PC-3 (cell line): ENCODE measurements at regions not wholly inside any gene's neighbourhood (a gene's known extent, or its start where the extent isn't known, plus 50 kb on each side); places are given as distances from the start of the nearest gene placed in this dataset.
A peak's percentile ranks its signal among the peaks of the same experiment; 100 is the strongest.

Experiments
- ATAC-seq: fragments of 200-7000 bp; cut with Tn5 transposase; 2 replicates; pipeline ENCODE4 v1.9.1; 2020; ENCODE audit warnings: mild to moderate bottlenecking, moderate library complexity
- BruUV-seq: library from RNA; stranded (reverse); fragments of 400-500 nt; replicated peaks from 2 replicates; lab custom pipeline; 2021; lab: Mats Ljungman, UMichigan
- CTCF ChIA-PET: fragments of 300-600 bp; sonication (Branson Sonifier 250); formaldehyde crosslinking; loops from one replicate; lab custom pipeline; 2022; ENCODE audit warnings: antibody characterized with exemption; lab: Charles Lee
- POLR2A ChIA-PET: fragments of 300-600 bp; sonication (Branson Sonifier 250); formaldehyde crosslinking; loops from one replicate; lab custom pipeline; 2022; ENCODE audit warnings: antibody characterized with exemption; ENCODE audit not compliant: unreplicated experiment; lab: Charles Lee
- DNase-seq: peaks from one replicate; pipeline ENCODE4 v3.0.0-alpha.2; 2015
- H2AFZ ChIP-seq: fragments of 300-600 bp; sonication (generic); 2 replicates; pipeline ENCODE4 v1.6.0; 2016; ENCODE audit warnings: antibody characterized with exemption, low read length
- H3F3A ChIP-seq: fragments of 300-600 bp; sonication (generic); one replicate; pipeline ENCODE4 v1.6.0; 2017; ENCODE audit warnings: antibody characterized with exemption, low read length, control low read depth, mild to moderate bottlenecking; ENCODE audit not compliant: unreplicated experiment
- H3K27ac ChIP-seq: fragments of 300-600 bp; sonication (generic); 2 replicates; pipeline ENCODE4 v1.5.1; 2016; ENCODE audit warnings: mild to moderate bottlenecking, low read length
- H3K27me3 ChIP-seq: fragments of 300-600 bp; sonication (generic); 2 replicates; pipeline ENCODE4 v1.6.1; 2016; ENCODE audit warnings: low read length, mixed read lengths
- H3K36me3 ChIP-seq: fragments of 300-600 bp; sonication (generic); 2 replicates; pipeline ENCODE4 v1.6.1; 2016; ENCODE audit warnings: low read depth, mixed run types, low read length, mixed read lengths
- H3K4me1 ChIP-seq: fragments of 300-600 bp; sonication (generic); 2 replicates; pipeline ENCODE4 v1.5.1; 2016; ENCODE audit warnings: low read length; ENCODE audit not compliant: insufficient read depth
- H3K4me2 ChIP-seq: fragments of 300-600 bp; sonication (generic); 2 replicates; pipeline ENCODE4 v1.6.0; 2016; ENCODE audit warnings: low read length
- H3K4me3 ChIP-seq: fragments of 300-600 bp; sonication (generic); 2 replicates; pipeline ENCODE4 v1.5.1; 2016; ENCODE audit warnings: mild to moderate bottlenecking, low read length, mixed read lengths
- H3K79me2 ChIP-seq: fragments of 300-600 bp; sonication (generic); 2 replicates; pipeline ENCODE4 v1.6.1; 2017; ENCODE audit warnings: low read length, mixed read lengths
- H3K9ac ChIP-seq: fragments of 300-600 bp; sonication (generic); 2 replicates; pipeline ENCODE4 v1.6.0; 2016; ENCODE audit warnings: mild to moderate bottlenecking, low read length
- H3K9me2 ChIP-seq: fragments of 300-600 bp; sonication (generic); replicated peaks from 2 replicates; pipeline ENCODE4 v1.6.1; 2016; ENCODE audit warnings: mixed run types, low read length, mixed read lengths
- H3K9me3 ChIP-seq: fragments of 300-600 bp; sonication (generic); 2 replicates; pipeline ENCODE4 v1.6.1; 2016; ENCODE audit warnings: low read length, mixed read lengths
- H4K20me1 ChIP-seq: fragments of 300-600 bp; sonication (generic); 2 replicates; pipeline ENCODE4 v1.6.1; 2016; ENCODE audit warnings: low read length, mixed read lengths
- EZH2 ChIP-seq: fragments of 300-600 bp; sonication (generic); IDR thresholded peaks from one replicate; pipeline ENCODE4 v1.6.1; 2017; ENCODE audit warnings: antibody characterized with exemption, mild to moderate bottlenecking, low read length; ENCODE audit not compliant: unreplicated experiment
- EZH2phosphoT487 ChIP-seq: fragments of 300-600 bp; sonication (generic); IDR thresholded peaks from 2 replicates; pipeline ENCODE4 v1.6.1; 2018; ENCODE audit warnings: mild to moderate bottlenecking, antibody characterized with exemption, low read length, borderline replicate concordance
- intact Hi-C: fragments of 100-400 bp; cut with micrococcal nuclease; formaldehyde crosslinking; loops from 2 replicates; pipeline ENCODE4 v1.9.0; 2023
- TF ChIP-seq, protein P1 (sequence below): fragments of 300-600 bp; sonication (generic); conservative IDR thresholded peaks from 2 replicates; pipeline ENCODE4 v1.5.1; 2017; ENCODE audit warnings: antibody characterized with exemption, low read depth, mild to moderate bottlenecking, low read length

DNA sequence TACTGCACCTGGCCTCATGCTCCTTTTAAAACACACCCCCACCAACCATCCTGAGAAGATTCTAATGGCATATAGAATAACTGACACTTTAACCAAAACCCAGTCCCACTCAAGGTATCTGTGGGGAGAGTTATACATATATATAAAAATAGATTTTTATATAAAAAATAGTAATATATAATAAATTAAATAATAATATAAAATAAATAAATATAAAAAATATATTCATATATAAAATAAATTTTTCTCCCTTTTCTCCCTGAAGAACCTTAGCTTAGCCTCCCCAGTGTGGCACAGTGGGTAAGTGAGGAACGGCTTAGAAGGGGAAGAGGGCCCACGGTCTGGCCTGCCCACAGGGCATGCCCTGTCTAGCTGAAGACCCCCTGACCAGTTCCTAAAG lies 51.1 kb upstream of the SSBP2 start:
- BruUV-seq = no TSS peak
- Histone ChIP-seq H3K4me3 (no peak overlapping the region), H3K9me3 (no peaks in the 10 kb centered on the region), H3K27me3 (no peaks in the 10 kb centered on the region), H3K27ac (no peak overlapping the region), H2AFZ (no peak overlapping the region), H3K9ac (no peak overlapping the region), H4K20me1 (no peaks in the 10 kb centered on the region), H3F3A (no peaks in the 10 kb centered on the region), H3K4me2 (no peak overlapping the region), H3K9me2 (no peaks in the 10 kb centered on the region), H3K79me2 (no peaks in the 10 kb centered on the region), H3K4me1 (0 out of 2 replicates have a peak, but pooled peaks cover 2% of the 10 kb centered on the region), H3K36me3 (no peaks in the 10 kb centered on the region)
- TF ChIP-seq, protein P1, sequence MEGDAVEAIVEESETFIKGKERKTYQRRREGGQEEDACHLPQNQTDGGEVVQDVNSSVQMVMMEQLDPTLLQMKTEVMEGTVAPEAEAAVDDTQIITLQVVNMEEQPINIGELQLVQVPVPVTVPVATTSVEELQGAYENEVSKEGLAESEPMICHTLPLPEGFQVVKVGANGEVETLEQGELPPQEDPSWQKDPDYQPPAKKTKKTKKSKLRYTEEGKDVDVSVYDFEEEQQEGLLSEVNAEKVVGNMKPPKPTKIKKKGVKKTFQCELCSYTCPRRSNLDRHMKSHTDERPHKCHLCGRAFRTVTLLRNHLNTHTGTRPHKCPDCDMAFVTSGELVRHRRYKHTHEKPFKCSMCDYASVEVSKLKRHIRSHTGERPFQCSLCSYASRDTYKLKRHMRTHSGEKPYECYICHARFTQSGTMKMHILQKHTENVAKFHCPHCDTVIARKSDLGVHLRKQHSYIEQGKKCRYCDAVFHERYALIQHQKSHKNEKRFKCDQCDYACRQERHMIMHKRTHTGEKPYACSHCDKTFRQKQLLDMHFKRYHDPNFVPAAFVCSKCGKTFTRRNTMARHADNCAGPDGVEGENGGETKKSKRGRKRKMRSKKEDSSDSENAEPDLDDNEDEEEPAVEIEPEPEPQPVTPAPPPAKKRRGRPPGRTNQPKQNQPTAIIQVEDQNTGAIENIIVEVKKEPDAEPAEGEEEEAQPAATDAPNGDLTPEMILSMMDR = no peak
- ChIA-PET POLR2A (no interaction called here), CTCF (no interaction called here)
- ATAC-seq = no peak
- no peak for DNase-seq
- intact Hi-C loops = no loop called here

- POLR2A ChIA-PET = no interaction called here
- no peak overlapping the region for H2AFZ ChIP-seq
- intact Hi-C loops = no loop called here
These were observed 49.9 kb upstream of the SSBP2 start for GRCh38 chr5:81800797-81801196.

More at GRCh38 chr5:81800797-81801196, 49.9 kb upstream of the SSBP2 start:
- CTCF ChIA-PET = no interaction called here
- H3K27me3 ChIP-seq = no peaks in the 10 kb centered on the region
- no peaks in the 10 kb centered on the region for H3F3A ChIP-seq
- H3K79me2 ChIP-seq = no peaks in the 10 kb centered on the region
- H3K27ac ChIP-seq = no peak overlapping the region
- H3K36me3 ChIP-seq = no peaks in the 10 kb centered on the region
- ATAC-seq = no peak
- BruUV-seq = no TSS peak
- H3K4me3 ChIP-seq = no peak overlapping the region
- H3K9ac ChIP-seq = no peak overlapping the region
- H4K20me1 ChIP-seq = no peaks in the 10 kb centered on the region
- TF ChIP-seq, protein P1 = no peak
- TF ChIP-seq EZH2phosphoT487 (no peak), EZH2 (no peak)
- H3K4me1 ChIP-seq = 0 out of 2 replicates have a peak, but pooled peaks cover 2% of the 10 kb centered on the region
- DNase-seq = peak; percentile 10
- no peaks in the 10 kb centered on the region for H3K9me3 ChIP-seq
- H3K4me2 ChIP-seq = no peak overlapping the region
- H3K9me2 ChIP-seq = no peaks in the 10 kb centered on the region
